Hematopoietic multipotent progenitor cell treated with erythropoietin and hydrocortisone succinate and interleukin-3 and kit ligand, for 6 days (in vitro differentiated cells): ENCODE measurements at regions not wholly inside any gene's neighbourhood (a gene's known extent, or its start where the extent isn't known, plus 50 kb on each side); places are given as distances from the start of the nearest gene placed in this dataset.

ENCODE experiments used
- DNase-seq: peaks from one replicate; pipeline ENCODE4 v3.0.0-alpha.2; 2015

- DNase-seq: no peak
These were observed 177.3 kb upstream of the ARL4C start for GRCh38 chr2:234673961-234674759.

DNA sequence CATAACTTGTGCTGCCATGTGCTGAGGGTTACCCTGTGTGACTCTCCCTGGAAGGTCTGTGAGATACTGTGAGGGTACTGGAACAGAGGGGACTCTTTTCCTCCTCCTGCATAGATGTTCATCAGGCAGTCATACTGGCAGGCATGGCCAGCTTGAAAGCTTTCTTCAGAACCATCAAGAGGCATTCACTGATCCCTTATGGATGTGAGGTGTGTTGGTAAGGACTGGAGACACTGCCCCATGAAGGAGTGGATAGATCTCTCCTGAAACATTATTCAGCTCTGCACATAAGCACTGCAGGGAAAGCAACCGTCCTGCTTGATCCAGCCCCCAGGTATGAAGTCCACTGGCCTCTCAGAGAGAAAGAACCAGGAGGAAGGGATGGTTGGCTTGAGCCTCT is 176.6 kb upstream of the ARL4C start:
- no peak for DNase-seq

DNA sequence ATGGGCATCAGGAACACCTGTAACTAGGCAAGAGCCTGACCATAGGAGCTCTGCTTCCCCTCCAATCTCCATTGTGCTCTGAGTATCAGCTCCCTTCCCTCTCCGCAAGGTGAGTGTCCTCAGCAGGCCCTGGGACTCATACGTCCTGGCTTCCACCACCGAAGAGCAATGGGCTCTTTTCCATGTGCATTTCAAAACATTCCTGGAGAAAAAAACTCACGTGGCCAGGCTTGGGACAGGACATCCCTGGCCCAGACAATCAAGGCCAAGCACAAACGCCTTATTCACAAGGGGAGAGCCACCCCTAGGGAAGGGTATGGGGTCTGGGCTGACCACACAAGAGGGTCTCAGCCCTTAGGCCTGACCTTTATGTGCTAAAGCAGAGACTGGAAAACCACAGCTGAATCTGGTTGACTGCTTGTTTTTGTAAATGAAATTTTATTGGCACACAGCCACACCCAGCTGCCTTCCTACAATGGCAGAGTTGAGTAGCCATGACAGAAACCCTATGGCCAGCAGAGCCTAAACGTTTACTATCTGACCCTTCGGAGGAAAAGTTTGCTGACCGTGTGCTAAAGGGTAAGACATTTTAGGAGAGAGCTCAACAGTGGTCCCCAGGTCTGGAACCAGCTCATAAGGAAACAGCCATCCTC is 175.7 kb upstream of the ARL4C start:
- DNase-seq: no peak

DNA sequence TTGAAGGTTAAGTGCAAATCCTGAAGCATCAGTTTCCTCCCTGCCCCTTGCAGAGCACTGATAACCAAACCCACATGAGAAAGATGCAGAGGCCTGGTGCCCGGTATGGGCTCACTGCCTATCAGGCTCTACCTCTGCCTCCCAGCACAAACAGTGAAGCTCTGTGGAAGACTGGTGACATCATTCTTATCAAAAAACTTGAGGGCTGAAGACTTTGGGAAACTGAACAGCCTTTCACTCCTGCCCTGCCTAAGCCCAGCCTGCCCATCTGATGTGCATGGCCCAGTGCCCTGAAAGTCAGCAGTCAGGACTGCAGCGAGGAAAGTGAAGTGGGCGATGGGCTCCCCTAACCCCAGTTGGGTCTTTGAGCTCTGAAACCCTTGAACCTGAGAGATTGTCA is 174.8 kb upstream of the ARL4C start:
- no peak for DNase-seq

- no peak for DNase-seq
These were observed 174.3 kb upstream of the ARL4C start for GRCh38 chr2:234671231-234671630.

GRCh38 chr2:234670806-234671205 is 173.9 kb upstream of the ARL4C start:
- no peak for DNase-seq

GRCh38 chr2:234670052-234670451 is 173.2 kb upstream of the ARL4C start:
- no peak for DNase-seq

GRCh38 chr2:234669621-234670020 is 172.7 kb upstream of the ARL4C start:
- no peak for DNase-seq

DNA sequence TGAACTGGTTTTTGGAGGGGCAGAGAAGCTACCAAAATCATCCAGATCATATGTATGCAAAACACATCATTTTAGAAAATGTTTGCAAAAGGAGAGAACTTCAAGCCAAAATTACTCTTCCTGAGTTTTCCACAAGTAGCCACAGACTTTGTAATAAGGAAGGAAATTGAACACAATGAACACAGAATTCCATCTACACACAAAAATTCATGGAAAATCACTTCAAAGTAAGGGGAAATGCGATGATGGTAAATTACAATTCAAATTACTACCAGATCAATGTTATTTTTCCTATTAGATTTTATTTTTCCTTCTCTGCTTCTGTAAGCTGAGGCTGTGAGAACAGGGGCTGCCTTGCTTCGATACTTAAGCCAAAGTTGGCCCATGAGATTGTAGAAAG is 172.1 kb upstream of the ARL4C start:
- no peak for DNase-seq

DNA sequence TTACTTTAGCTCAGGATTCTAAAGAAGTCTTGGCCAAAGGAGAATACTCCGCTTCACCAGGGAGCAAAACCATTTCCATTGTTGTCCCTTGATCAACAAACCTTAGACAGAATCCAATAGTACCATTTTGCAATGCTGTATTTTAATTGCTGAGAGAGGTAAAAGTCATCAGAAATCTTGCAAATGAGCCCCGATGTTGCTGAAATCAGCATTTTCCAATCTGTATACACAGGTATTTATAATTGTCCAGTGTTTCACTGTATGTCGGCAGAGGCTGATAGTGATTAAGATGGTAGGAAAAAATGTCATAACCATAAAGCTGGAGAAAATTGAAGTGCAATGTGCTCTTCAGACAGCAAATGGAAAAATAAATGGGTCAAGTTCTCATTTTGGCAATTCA is 170.0 kb upstream of the ARL4C start:
- DNase-seq: no peak

- DNase-seq: no peak
These were observed 168.4 kb upstream of the ARL4C start for GRCh38 chr2:234665304-234665703.

- no peak for DNase-seq
These were observed 165.0 kb upstream of the ARL4C start for GRCh38 chr2:234661849-234662248.

- no peak for DNase-seq
These were observed 164.3 kb upstream of the ARL4C start for GRCh38 chr2:234661175-234661574.

DNA sequence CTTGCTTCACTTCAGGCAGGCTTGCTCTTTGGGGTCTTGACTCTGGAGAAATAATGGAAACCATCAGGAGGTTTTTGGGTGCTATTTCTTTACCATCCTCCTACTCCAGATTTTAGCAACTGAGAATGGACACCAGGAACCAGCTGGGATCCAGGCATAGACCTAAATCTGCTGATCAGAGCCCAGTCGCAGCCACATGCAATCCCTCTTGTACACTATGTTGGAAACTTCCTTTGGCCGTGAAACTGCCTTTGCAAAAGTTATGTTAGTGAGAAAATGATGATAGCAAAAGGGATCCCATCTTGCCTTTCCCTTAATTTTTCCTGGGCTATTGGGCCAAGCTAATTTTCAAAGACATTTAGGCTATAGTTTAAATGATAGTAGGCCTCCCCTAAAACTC is 158.8 kb upstream of the ARL4C start:
- DNase-seq: no peak

GRCh38 chr2:234650911-234651310 is 154.0 kb upstream of the ARL4C start:
- no peak for DNase-seq

GRCh38 chr2:234649951-234650350 is 153.1 kb upstream of the ARL4C start:
- DNase-seq: no peak

DNA sequence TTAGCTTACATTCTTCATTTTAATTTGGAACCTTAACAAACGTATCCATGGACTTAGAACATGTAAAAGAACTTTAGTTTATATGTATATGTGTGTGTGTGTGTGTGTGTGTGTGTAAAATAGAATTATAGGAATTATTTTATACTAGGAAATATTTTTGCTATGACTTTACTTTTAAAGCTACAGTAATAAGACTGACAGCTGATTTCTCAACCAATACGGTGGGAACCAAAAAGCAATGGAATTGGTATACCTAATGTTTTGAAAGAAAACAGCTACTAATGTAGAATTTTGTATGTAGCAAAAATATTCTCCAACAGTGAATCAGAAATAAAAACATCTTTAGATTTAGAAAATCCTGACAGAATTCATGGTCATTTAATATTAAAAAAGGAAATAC is 146.5 kb upstream of the ARL4C start:
- DNase-seq: peak; percentile 6

DNA sequence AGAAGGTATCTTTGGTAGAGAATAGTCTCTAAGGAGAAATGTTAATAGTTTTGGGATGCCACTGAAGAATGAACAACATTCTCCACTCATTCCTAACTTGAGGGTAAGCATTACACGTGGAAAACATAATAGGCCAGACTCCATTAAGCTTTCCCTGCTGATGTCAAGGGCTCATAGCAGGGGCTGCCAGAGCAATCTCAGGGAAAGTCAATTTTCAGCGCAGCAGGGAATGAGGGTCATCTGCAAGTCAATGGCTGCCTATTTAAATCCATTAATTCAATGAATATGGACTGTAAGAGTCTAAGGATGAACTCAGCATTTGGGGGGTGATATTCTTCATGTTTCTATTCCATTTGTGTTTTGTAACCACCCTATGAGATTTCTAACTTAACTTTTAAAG is 144.2 kb upstream of the ARL4C start:
- no peak for DNase-seq

DNA sequence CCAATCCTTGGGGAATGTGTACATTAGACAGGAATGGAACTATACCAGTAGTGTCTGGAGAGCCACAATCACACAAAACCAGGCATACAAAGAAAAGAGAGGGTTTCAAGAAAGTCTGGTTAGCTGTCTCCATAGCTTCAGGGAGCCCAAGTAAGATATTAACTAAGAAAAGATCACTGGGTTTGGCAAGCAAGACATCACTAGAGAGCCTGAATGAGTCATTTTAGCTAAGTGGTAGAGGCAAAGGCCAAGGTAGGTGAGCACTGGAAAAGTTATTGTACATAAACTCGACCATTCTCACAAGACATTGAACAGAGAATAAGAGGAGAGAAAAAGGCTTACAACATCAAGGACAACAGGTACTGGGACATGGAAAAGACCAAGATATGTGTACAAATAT is 143.8 kb upstream of the ARL4C start:
- no peak for DNase-seq

DNA sequence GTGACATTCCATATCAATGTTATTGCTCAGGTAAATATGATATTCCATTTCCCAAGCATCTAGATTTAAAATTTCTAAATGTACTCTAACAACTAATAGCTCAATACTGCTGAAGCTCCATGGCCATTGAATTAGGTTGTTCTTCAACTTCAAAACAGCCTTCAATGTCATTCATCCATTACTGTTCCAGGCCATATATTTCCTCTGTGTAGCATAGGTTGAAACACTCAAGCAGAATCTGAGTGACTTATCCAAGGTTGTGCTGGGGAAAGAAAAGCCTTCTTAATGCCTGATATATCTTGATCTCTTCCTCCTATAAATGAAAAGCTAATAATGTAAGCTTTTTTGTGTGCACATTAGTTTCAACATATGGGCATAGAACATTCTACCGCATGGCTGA is 142.1 kb upstream of the ARL4C start:
- no peak for DNase-seq

DNA sequence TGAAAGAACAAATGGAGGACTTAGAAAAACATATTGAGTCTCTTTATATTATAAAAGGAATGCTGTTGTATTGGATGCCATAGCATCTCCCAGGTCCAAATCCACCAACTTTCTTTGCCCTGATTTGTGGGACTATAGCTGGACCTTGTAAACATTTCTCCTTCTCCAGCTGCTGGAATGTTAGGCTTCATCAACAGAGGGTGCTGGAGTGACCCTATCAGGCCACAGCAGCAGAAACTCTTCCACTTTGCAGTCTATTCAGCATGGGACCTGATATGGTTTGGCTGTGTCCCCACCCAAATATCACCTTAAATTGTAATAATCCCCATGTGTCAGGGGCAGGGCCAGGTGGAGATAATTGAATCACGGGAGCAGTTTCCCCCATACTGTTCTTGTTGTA is 138.4 kb upstream of the ARL4C start:
- no peak for DNase-seq

GRCh38 chr2:234633581-234634230 is 136.8 kb upstream of the ARL4C start:
- no peak for DNase-seq

- DNase-seq: no peak
These were observed 135.9 kb upstream of the ARL4C start for GRCh38 chr2:234632527-234633391.
